ENCODE measurements at regions not wholly inside any gene's neighbourhood (a gene's known extent, or its start where the extent isn't known, plus 50 kb on each side); places are given as distances from the start of the nearest gene placed in this dataset.

GRCh38 chr2:107009275-107009674 is 123.3 kb upstream of the ST6GAL2 start:
- no peak for TF ChIP-seq CTCF (IDR thresholded peaks at IDR 0.05)
- no peak for TF ChIP-seq SMC3 (IDR thresholded peaks at IDR 0.05; ENCODE audit: low read depth, low read length)
- TF ChIP-seq FOXM1 (IDR thresholded peaks at IDR 0.05; ENCODE audit: low read depth) = no peak
- no peak for TF ChIP-seq TAF1 (IDR thresholded peaks at IDR 0.05; ENCODE audit: borderline replicate concordance, low read depth, low read length)
- TF ChIP-seq NRF1 (IDR thresholded peaks at IDR 0.05; ENCODE audit: low read depth, low read length) = no peak
- TF ChIP-seq RCOR1 (IDR thresholded peaks at IDR 0.05; ENCODE audit: low read length) = no peak
- TF ChIP-seq RAD21 (IDR thresholded peaks at IDR 0.05; ENCODE audit: low read length) = no peak

Data from SK-N-SH (cell line).